Natural killer cell treated with Interleukin-12 subunit alpha and Interleukin-12 subunit beta and Interleukin-15 and Interleukin-18, amount 100 ng/mL, for 72 hours (primary cell): ENCODE measurements at regions not wholly inside any gene's neighbourhood (a gene's known extent, or its start where the extent isn't known, plus 50 kb on each side); places are given as distances from the start of the nearest gene placed in this dataset.
"Not testable (repeated sequence)": the region's sequence is repeated elsewhere in the genome, so short reads cannot be mapped to it uniquely, and the experiment has no call there.

ENCODE experiments used
- ATAC-seq, 2 donors: fragments of 150-1000 bp; cut with Tn5 transposase in 1 of 2; sonication (Bioruptor Pico), chemical (Tn5 transposase) in 1 of 2; 2 replicates each; pipeline ENCODE4 v1.10.0; 2021
- DNase-seq: peaks from one replicate; pipeline ENCODE4 v3.0.0; 2022; ENCODE audit warnings: low spot score
- H3K27ac Mint-ChIP-seq, 2 donors: 1 replicate in 1 of 2; 2 replicates in 1 of 2; pipeline ENCODE4 v1.8.0; 2022; ENCODE audit warnings: mixed read lengths in 2 of 2, mild to moderate bottlenecking in 1 of 2, moderate library complexity in 1 of 2
- H3K27me3 Mint-ChIP-seq, 2 donors: 1 replicate in 1 of 2; 2 replicates in 1 of 2; pipeline ENCODE4 v1.8.0; 2022; ENCODE audit warnings: mixed read lengths in 2 of 2
- H3K36me3 Mint-ChIP-seq: one replicate; pipeline ENCODE4 v1.8.0; 2022; ENCODE audit warnings: mixed read lengths
- H3K4me1 Mint-ChIP-seq, 2 donors: 1 replicate in 1 of 2; 2 replicates in 1 of 2; pipeline ENCODE4 v1.8.0; 2022; ENCODE audit warnings: low read depth in 2 of 2, mixed read lengths in 2 of 2, mild to moderate bottlenecking in 1 of 2
- H3K4me3 Mint-ChIP-seq: one replicate; pipeline ENCODE4 v1.8.0; 2022; ENCODE audit warnings: mixed read lengths
- H3K9me3 Mint-ChIP-seq: 2 replicates; pipeline ENCODE4 v1.8.0; 2022; ENCODE audit warnings: mixed read lengths

DNA sequence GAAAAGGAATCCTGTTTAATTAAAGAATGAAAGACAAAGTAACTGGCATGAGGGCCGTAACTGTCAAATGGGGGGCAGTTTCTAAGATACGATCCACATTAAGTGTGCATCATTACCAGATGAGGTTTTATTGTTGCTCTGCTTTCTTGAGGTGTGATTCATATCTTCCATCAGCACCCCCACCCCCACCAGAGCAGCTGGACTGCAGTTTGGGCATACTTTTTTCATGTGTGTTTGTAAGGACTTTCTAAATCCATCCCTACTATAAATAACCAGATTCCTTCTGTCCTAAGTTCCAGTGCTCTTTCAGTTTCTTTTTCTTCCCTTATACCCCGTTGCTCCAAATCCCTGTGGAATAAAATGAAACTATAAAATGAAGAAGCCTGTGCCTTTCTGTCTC lies 142.1 kb downstream of the CDCA7 start:
- Mint-ChIP-seq H3K27me3 (peaks cover 0 to 2% of the 10 kb centered on the region in 2 donors), H3K4me3 (no peak overlapping the region), H3K4me1 (no peaks in the 10 kb centered on the region), H3K36me3 (no peaks in the 10 kb centered on the region), H3K9me3 (peaks cover 2% of the 10 kb centered on the region), H3K27ac (no peak overlapping the region)
- DNase-seq: no peak
- no peak for ATAC-seq

DNA sequence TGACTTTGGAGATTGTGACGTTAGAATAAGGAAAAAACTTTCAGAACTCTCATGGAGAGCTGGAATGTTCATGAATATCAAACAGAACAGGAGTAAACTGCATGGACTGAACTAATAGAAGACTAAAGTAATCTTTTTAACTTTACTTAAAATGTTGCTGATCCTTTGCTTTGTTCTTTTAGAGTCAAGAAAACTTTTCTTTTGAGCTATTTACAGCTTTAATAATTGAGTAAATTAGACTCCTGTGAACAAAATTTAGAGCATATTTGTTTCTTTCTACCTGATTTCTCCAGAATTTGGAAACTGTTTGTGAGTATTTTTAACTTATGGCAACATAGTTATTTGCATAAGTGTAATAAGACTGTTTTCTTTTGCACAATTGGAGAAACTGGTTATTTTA lies 146.3 kb downstream of the CDCA7 start:
- no peak for DNase-seq
- peaks cover 4 to 6% of the 10 kb centered on the region in 2 donors for H3K27me3 Mint-ChIP-seq
- H3K9me3 Mint-ChIP-seq: peaks cover 2% of the 10 kb centered on the region
- H3K4me1 Mint-ChIP-seq: no peaks in the 10 kb centered on the region
- no peak for ATAC-seq
- H3K27ac Mint-ChIP-seq: no peak overlapping the region
- H3K4me3 Mint-ChIP-seq: no peak overlapping the region
- no peaks in the 10 kb centered on the region for H3K36me3 Mint-ChIP-seq

DNA sequence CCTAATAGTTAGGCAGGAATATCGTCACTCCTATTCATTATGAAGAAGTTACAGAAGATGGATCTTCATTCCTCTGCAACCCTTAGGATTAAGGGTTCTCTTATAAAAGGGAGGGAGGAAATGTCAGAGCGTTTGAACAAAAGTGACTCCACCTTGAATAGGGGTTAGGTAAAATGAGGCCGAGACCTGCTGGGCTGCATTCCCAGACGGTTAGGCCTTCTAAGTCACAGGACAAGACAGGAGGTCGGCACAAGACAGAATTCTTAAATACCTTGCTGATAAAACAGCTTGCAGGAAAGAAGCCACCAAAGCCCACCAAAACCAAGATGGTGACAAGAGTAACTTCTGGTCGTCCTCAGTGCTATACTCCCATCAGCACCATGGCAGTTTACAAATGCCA lies 147.6 kb downstream of the CDCA7 start:
- Mint-ChIP-seq H3K4me3 (no peak overlapping the region), H3K27ac (no peak overlapping the region), H3K9me3 (peaks cover 2% of the 10 kb centered on the region), H3K27me3 (peaks cover 2 to 15% of the 10 kb centered on the region in 2 donors), H3K4me1 (no peaks in the 10 kb centered on the region), H3K36me3 (no peaks in the 10 kb centered on the region)
- ATAC-seq (no peak), DNase-seq (no peak)

DNA sequence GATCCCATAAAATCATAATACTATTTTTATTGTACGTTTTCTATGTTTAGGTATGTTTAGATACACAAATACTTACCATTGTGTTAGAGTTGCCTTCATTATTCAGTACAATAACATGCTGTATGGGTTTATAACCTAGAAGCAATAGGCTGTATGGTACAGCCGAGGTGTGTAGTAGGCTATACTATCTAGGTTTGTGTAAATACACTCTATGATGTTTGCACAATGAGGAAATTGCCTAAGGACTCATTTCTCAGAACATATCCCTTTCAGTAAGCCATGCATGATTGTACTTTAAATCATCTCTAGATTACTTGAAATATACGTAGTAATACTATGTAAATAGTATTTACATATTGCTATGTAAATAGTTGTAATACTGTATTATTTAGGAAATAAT lies 156.7 kb downstream of the CDCA7 start:
- ATAC-seq: no peak
- H3K36me3 Mint-ChIP-seq: no peaks in the 10 kb centered on the region
- H3K4me1 Mint-ChIP-seq: no peaks in the 10 kb centered on the region
- peaks cover 9 to 17% of the 10 kb centered on the region in 2 donors for H3K27me3 Mint-ChIP-seq
- no peak for DNase-seq
- H3K27ac Mint-ChIP-seq: no peak overlapping the region
- H3K9me3 Mint-ChIP-seq: no peaks in the 10 kb centered on the region
- H3K4me3 Mint-ChIP-seq: no peak overlapping the region

DNA sequence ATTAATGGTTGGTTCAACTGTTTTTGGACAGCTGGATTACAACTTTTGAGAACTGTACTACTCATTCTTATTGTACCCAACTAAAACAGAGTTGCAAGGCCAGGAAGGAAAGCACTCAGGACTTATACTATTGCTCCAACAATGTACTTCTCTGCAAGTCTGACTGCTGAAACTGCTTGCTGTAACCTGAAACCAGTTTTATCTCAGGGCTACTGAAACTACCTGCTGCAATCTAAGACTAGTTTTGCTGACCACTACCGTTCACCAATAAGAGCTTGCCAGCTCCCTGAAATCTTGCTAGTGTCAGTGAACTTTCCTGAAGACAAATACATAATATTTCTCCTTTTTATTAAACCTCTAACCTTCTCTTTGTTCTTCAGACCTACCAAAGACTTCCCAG lies 157.3 kb downstream of the CDCA7 start:
- DNase-seq (no peak), ATAC-seq (no peak)
- Mint-ChIP-seq H3K27ac (no peak overlapping the region), H3K27me3 (peaks cover 9 to 14% of the 10 kb centered on the region in 2 donors), H3K4me3 (no peak overlapping the region), H3K4me1 (no peaks in the 10 kb centered on the region), H3K9me3 (no peaks in the 10 kb centered on the region), H3K36me3 (peaks cover 1% of the 10 kb centered on the region)

DNA sequence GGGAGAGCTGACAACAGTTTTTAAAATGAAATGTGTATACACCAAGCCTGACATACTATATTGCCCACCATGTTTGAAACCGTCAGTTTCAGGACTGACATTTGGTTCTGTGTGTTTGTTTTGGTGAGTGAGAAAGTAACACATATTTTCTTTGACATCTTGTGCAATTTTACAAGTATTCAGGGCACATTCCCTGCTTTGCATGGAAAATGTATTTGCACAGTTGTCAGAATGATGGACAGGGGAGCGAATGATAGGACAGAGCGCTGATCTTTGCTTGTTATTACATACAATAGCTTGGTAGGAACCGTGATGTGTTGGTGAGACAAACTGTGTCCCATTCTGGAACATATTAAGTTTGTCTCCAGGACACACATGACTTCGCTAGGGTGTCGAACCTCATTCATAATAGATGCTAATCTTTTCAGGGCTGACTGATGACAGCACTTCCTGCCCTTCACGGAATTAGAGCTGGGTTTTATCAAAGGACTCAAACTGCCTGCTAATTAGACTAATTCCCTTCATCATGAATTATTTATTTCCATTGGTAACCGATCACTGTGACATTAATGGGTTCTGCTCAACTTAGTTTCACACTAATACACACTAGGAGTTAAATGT lies 158.5 kb downstream of the CDCA7 start:
- peaks cover 5% of the 10 kb centered on the region for H3K36me3 Mint-ChIP-seq
- H3K27ac Mint-ChIP-seq: no peak overlapping the region
- H3K4me3 Mint-ChIP-seq: no peak overlapping the region
- H3K4me1 Mint-ChIP-seq: no peaks in the 10 kb centered on the region
- peaks cover 4 to 9% of the 10 kb centered on the region in 2 donors for H3K27me3 Mint-ChIP-seq
- peaks cover 2% of the 10 kb centered on the region for H3K9me3 Mint-ChIP-seq
- ATAC-seq (no peak), DNase-seq (no peak)

DNA sequence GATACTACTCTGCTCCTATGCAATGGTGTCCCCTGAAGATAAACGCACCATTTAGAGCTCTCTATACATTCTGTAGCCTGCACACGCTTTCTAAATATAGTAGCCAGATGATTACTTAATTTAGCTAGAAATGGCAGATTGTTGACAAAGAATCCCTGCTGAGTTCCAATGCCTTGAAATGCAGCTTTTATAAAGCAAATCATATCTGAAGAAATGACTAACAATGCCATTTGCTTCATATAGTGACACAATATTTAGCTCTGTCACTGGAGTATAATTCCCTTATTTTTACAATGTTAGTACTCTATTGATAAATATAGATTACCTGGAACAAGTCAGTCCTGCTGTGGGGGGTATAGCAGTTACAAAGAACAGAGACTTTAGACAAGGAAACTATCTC lies 166.2 kb downstream of the CDCA7 start:
- Mint-ChIP-seq H3K27ac (no peak overlapping the region), H3K4me3 (no peak overlapping the region), H3K4me1 (no peaks in the 10 kb centered on the region), H3K27me3 (peaks cover 11 to 47% of the 10 kb centered on the region in 2 donors), H3K36me3 (peaks cover 5% of the 10 kb centered on the region), H3K9me3 (peaks cover 2% of the 10 kb centered on the region)
- ATAC-seq (no peak), DNase-seq (no peak)

DNA sequence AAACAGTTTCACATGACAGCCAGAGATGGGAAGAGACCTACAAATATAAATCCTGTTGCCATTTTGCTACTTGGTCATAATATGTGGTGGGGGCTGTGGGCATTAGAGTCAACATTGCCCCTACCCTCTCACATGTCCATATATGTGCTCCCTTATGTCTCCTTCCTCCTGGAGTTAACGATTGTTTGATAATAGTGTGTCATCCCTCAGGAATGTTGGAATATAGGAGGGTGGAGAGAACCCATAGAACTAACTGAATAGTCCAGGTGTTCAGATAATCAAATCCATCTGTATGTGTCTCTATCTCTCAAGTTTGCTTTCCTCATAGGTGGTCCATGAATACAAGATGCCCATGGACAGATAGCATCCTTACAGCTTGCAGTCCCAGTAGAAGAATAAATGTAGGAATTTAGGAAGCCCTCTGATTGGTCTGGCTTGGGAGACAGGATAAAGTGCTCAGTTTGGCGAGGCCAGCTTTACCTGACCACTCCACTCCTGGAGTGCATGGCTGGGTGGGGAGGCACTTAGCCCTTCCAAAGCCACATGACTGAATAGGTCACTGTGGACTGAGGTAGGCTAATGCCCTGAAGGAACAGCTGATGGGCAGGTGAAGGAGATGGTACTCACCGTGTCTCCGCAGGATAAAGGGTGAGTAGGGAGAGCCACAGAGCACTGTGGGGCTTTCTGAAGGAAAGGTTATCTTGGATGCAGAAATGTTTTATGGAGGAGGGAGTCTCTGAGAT lies 166.9 kb downstream of the CDCA7 start:
- Mint-ChIP-seq H3K4me1 (no peaks in the 10 kb centered on the region), H3K27me3 (peaks cover 11 to 47% of the 10 kb centered on the region in 2 donors), H3K27ac (no peak overlapping the region), H3K36me3 (peaks cover 5% of the 10 kb centered on the region), H3K4me3 (no peak overlapping the region), H3K9me3 (peaks cover 2% of the 10 kb centered on the region)
- DNase-seq: no peak
- ATAC-seq: peak in 1 of 2 donors; percentile 53

DNA sequence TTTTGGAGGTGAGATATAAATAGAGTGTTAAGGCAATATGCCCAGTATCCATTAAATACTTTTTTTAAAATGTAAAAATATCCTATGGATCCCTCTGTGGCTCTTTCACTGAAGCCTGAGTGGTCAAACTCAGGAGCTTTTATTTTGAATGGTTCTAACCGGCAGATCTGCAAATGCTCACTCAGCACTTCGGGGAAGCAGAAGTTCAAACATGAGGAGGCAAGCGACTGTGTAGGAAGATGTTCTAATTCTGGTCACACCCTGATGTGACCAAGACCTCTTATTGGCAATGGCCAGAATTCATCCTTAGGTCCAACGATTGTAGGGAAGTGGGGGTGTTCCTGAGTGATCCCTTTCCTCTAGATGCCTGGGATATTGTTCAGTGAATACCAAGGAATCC lies 168.8 kb downstream of the CDCA7 start:
- Mint-ChIP-seq H3K27me3 (peaks cover 11 to 40% of the 10 kb centered on the region in 2 donors), H3K9me3 (no peaks in the 10 kb centered on the region), H3K36me3 (no peaks in the 10 kb centered on the region), H3K27ac (no peak overlapping the region), H3K4me1 (no peaks in the 10 kb centered on the region), H3K4me3 (no peak overlapping the region)
- ATAC-seq (no peak), DNase-seq (no peak)

DNA sequence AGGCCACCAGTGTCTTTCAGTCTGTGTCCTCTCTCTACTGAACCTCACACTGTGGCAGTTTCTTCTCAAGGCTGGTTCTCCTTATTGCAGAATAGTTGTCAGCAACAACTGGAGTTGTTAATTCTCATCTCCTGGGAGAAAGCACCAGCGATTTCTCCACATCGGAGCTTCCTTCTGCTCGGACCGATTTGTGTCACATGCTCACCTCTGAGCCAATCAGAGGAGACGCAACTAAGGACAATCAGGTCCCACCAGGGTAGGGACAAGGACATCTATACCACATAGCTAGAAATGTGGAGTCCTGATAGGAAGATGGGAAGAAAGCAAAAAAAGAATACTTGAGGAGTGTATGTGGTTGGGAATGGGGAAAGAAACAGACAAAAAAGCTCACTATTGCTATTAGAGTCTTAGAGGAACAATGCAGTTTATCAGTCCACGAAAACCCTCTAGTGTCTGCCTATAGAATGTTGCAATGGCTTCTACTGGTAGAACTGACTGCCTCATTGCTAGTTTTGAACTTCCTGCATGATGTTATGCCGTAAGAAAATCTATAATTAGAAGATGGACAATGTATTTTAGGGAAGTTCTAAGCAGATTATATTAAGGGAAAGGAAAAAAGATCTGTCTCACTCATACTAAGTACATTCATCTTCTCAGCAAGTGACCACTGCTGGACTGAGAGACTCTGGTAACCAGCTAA lies 169.7 kb downstream of the CDCA7 start:
- Mint-ChIP-seq H3K9me3 (no peaks in the 10 kb centered on the region), H3K27me3 (peaks cover 11 to 40% of the 10 kb centered on the region in 2 donors), H3K36me3 (no peaks in the 10 kb centered on the region), H3K27ac (no peak overlapping the region), H3K4me3 (no peak overlapping the region), H3K4me1 (no peaks in the 10 kb centered on the region)
- DNase-seq (no peak), ATAC-seq (no peak)

DNA sequence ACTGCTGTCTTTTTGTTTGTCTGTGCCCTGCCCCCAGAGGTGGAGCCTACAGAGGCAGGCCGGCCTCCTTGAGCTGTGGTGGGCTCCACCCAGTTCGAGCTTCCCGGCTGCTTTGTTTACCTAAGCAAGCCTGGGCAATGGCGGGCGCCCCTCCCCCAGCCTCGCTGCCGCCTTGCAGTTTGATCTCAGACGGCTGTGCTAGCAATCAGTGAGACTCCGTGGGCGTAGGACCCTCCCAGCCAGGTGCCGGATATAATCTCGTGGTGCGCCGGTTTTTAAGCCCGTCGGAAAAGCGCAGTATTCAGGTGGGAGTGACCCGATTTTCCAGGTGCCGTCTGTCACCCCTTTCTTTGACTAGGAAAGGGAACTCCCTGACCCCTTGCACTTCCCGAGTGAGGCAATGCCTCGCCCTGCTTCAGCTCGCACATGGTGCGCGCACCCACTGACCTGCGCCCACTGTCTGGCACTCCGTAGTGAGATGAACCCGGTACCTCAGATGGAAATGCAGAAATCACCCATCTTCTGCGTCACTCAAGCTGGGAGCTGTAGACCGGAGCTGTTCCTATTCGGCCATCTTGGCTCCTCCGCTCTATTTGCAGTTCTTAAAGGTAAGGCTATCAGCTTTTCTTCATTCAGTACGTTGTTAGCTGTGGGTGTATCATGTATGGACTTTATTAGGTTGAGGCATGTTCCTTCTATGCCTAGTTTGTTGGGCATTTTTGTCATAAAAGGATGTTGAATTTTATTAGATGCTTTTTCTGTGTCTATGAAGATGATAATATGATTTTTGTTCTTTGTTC lies 178.3 kb downstream of the CDCA7 start:
- peaks cover 11 to 20% of the 10 kb centered on the region in 2 donors for H3K27me3 Mint-ChIP-seq
- H3K4me1 Mint-ChIP-seq, DNase-seq, H3K4me3 Mint-ChIP-seq, H3K36me3 Mint-ChIP-seq, H3K27ac Mint-ChIP-seq, ATAC-seq: not testable (repeated sequence)
- peaks cover 12% of the 10 kb centered on the region for H3K9me3 Mint-ChIP-seq

DNA sequence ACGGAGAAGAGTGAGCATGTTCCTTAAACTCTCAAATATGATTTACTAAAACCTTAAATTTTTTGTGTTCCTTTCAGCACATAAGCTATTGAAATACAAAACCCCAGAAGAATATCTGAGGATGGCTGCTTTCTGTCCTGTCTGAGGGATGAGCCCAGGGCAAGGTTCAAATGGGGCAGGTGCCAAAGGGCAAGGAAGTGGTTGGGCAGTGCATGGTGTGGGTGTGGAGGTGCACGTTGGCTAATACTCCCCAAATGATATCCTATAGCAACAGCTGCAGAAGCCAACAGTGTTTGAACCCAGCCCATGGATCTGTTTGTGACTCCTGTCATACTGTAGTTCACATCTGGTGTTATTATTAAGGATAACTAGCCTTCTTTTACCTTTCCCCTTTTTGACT lies 183.0 kb downstream of the CDCA7 start:
- DNase-seq (no peak), ATAC-seq (no peak)
- Mint-ChIP-seq H3K4me1 (no peaks in the 10 kb centered on the region), H3K27ac (no peak overlapping the region), H3K27me3 (peaks cover 18 to 20% of the 10 kb centered on the region in 2 donors), H3K9me3 (peaks cover 12% of the 10 kb centered on the region), H3K36me3 (peaks cover 5% of the 10 kb centered on the region), H3K4me3 (no peak overlapping the region)

DNA sequence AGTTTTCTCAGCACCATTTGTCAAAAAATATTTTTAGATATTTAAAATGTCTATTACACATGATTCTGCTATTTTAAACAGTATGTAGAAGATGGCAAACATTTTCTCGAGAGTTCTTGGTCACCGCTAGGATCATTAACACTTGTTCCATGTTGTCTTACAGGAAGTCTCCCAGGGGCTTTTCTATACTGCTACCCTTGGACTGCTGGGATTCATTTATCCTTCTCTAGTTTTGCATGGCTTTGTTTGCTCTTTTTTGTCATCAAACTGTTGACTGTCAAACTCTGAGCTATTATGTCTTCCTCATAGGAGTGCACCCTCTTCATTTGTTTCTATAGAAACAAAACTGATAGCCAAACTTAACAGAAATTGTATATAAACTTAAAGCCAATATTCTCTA lies 184.9 kb downstream of the CDCA7 start:
- H3K27ac Mint-ChIP-seq: no peak overlapping the region
- peaks cover 2% of the 10 kb centered on the region for H3K36me3 Mint-ChIP-seq
- H3K27me3 Mint-ChIP-seq: peaks cover 10 to 16% of the 10 kb centered on the region in 2 donors
- no peak for ATAC-seq
- H3K4me1 Mint-ChIP-seq: no peaks in the 10 kb centered on the region
- peaks cover 6% of the 10 kb centered on the region for H3K9me3 Mint-ChIP-seq
- no peak for DNase-seq
- no peak overlapping the region for H3K4me3 Mint-ChIP-seq
